HAP-1 (cell line): ENCODE measurements at regions not wholly inside any gene's neighbourhood (a gene's known extent, or its start where the extent isn't known, plus 50 kb on each side); places are given as distances from the start of the nearest gene placed in this dataset.
"Not testable (repeated sequence)": the region's sequence is repeated elsewhere in the genome, so short reads cannot be mapped to it uniquely, and the experiment has no call there.

Experiments
- DNase-seq, 2 experiments: peaks; one replicate each; pipeline ENCODE4 v3.0.0-alpha.2; 2016 to 2020; ENCODE audit warnings: low spot score in 2 of 2
- H3K27me3 ChIP-seq: fragments of 250-450 bp; sonication (Bioruptor Pico); 2 replicates; pipeline ENCODE4 v1.5.1; 2020; ENCODE audit warnings: low read depth, mild to moderate bottlenecking, moderate library complexity
- H3K36me3 ChIP-seq: fragments of 250-450 bp; sonication (Bioruptor Pico); replicated peaks from 2 replicates; pipeline ENCODE4 v1.5.1; 2020; ENCODE audit warnings: mild to moderate bottlenecking
- H3K4me1 ChIP-seq: fragments of 250-450 bp; sonication (Bioruptor Pico); 2 replicates; pipeline ENCODE4 v1.5.1; 2020; ENCODE audit warnings: mild to moderate bottlenecking
- H3K4me3 ChIP-seq: fragments of 250-450 bp; sonication (Bioruptor Pico); 2 replicates; pipeline ENCODE4 v1.5.1; 2020; ENCODE audit warnings: mild to moderate bottlenecking, moderate library complexity
- H3K9me3 ChIP-seq: fragments of 250-450 bp; sonication (Bioruptor Pico); 2 replicates; pipeline ENCODE4 v1.5.1; 2020; ENCODE audit warnings: mild to moderate bottlenecking, moderate library complexity
- in situ Hi-C: fragments of 300-500 bp; cut with MboI; formaldehyde crosslinking; loops from 3 replicates; pipeline ENCODE4 v1.14.3; 2020; ENCODE audit warnings: low sequenced_read_pairs, inconsistent platforms, mixed read lengths

GRCh38 chr5:179472174-179472573, 78.2 kb upstream of the RUFY1 start:
- H3K27me3 ChIP-seq: no peaks in the 10 kb centered on the region
- in situ Hi-C loops: no loop called here
- no peaks in the 10 kb centered on the region for H3K9me3 ChIP-seq
- no peak for DNase-seq
- no peaks in the 10 kb centered on the region for H3K4me1 ChIP-seq
- no peak overlapping the region for H3K4me3 ChIP-seq
- no peaks in the 10 kb centered on the region for H3K36me3 ChIP-seq

GRCh38 chr5:179470201-179470600, 80.2 kb upstream of the RUFY1 start:
- no peaks in the 10 kb centered on the region for H3K27me3 ChIP-seq
- in situ Hi-C loops: no loop called here
- H3K4me1 ChIP-seq: no peaks in the 10 kb centered on the region
- no peak for DNase-seq
- H3K36me3 ChIP-seq: no peaks in the 10 kb centered on the region
- H3K4me3 ChIP-seq: no peak overlapping the region
- no peaks in the 10 kb centered on the region for H3K9me3 ChIP-seq

- DNase-seq: no peak
- in situ Hi-C loops: no loop called here
- no peaks in the 10 kb centered on the region for H3K36me3 ChIP-seq
- H3K4me3 ChIP-seq: no peak overlapping the region
- H3K4me1 ChIP-seq: no peaks in the 10 kb centered on the region
- H3K9me3 ChIP-seq: no peaks in the 10 kb centered on the region
- no peaks in the 10 kb centered on the region for H3K27me3 ChIP-seq
Measured at GRCh38 chr5:179468696-179469095, 81.7 kb upstream of the RUFY1 start.

- Histone ChIP-seq H3K4me1 (no peaks in the 10 kb centered on the region), H3K9me3 (no peaks in the 10 kb centered on the region), H3K27me3 (no peaks in the 10 kb centered on the region), H3K36me3 (no peaks in the 10 kb centered on the region), H3K4me3 (no peak overlapping the region)
- DNase-seq: no peak
- in situ Hi-C loops: no loop called here
Measured at GRCh38 chr5:179467441-179467840, 82.9 kb upstream of the RUFY1 start.

DNA sequence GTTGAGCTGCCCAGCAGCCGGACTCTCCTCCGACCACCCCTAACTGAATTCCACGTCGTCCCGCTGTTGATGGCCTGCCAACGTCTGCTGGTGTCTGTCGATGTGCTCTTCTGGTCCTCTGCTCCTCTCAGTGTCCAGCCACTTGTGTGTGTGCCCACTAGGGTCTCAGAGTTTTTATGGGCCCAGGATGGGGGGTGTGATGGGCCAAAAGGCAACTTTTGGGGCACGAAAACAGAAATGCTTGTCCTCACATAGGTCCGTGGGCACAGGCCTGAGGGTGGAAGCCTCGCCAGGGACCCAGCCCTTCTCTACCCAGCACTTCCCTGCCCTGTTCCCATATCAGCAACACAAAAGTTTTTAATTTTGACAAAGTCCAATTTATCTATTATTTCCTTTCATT, 85.7 kb upstream of the RUFY1 start:
- H3K4me3 ChIP-seq: no peak overlapping the region
- DNase-seq: no peak
- no peaks in the 10 kb centered on the region for H3K9me3 ChIP-seq
- no peaks in the 10 kb centered on the region for H3K27me3 ChIP-seq
- in situ Hi-C loops: no loop called here
- no peaks in the 10 kb centered on the region for H3K4me1 ChIP-seq
- no peaks in the 10 kb centered on the region for H3K36me3 ChIP-seq

DNA sequence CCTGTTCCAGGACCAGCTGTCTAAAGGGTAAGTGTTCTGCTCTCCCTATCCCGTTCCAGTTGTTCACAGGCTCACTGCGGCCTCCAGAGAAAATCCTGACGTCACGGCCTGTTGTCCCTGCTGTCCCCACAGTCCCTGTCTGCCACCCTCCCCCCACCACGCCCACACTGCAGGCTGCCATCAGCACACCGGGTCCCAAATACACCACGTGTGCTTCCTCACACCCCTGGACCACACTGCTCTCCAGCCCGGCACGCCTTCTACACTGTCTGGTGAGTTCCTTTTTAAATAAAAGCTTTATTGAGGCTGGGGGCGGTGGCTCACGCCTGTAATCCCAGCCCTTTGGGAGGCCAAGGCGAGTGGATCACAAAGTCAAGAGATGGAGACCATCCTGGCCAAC, 88.3 kb upstream of the RUFY1 start:
- no peak overlapping the region for H3K4me3 ChIP-seq
- no peaks in the 10 kb centered on the region for H3K4me1 ChIP-seq
- H3K9me3 ChIP-seq: no peaks in the 10 kb centered on the region
- DNase-seq: no peak
- no peaks in the 10 kb centered on the region for H3K27me3 ChIP-seq
- in situ Hi-C loops: no loop called here
- H3K36me3 ChIP-seq: no peaks in the 10 kb centered on the region

- H3K27me3 ChIP-seq: no peaks in the 10 kb centered on the region
- no peak overlapping the region for H3K4me3 ChIP-seq
- DNase-seq: no peak
- no peaks in the 10 kb centered on the region for H3K36me3 ChIP-seq
- H3K4me1 ChIP-seq: no peaks in the 10 kb centered on the region
- in situ Hi-C loops: no loop called here
- no peaks in the 10 kb centered on the region for H3K9me3 ChIP-seq
Measured at GRCh38 chr5:179461576-179461975, 88.8 kb upstream of the RUFY1 start.

DNA sequence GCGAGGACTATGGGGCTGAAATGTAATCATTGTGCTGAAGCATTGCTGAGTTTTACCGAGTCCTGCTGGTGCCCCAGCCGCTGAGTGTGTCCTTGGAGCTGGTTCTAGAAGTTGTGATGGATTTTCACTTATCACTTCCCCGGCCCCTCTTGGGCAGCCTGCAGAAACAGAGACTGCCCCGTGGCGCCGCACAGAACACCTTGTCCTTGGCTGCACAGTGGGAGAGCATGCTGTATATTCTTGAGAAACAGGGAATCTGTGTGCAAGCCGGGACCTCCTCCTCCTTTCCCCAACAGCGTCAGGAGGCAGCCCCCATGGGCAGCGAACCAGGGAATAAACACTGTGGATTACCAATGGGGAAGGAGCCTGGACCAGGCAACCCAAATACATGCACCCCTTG, 90.6 kb upstream of the RUFY1 start:
- no peaks in the 10 kb centered on the region for H3K27me3 ChIP-seq
- H3K4me1 ChIP-seq: no peaks in the 10 kb centered on the region
- DNase-seq: no peak
- in situ Hi-C loops: no loop called here
- no peaks in the 10 kb centered on the region for H3K9me3 ChIP-seq
- no peaks in the 10 kb centered on the region for H3K36me3 ChIP-seq
- H3K4me3 ChIP-seq: no peak overlapping the region

DNA sequence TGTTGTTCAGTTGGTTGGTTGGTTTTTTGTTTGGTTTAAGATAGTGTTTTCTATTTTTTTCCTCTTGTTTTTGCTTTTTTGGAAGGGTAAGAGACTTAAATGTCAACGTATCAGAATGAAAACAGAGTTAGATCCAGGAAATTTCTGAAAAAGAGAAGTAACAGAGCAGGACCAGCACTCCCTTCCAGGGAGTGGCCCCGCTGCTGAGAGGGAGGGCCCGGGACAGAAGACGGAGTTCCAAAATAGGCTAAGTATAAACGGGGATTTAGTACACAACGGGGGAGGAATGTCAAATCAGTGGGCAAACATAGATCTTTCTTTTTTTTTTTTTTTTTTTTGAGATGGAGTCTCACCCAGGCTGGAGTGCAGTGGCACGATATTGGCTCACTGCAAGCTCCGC, 92.7 kb upstream of the RUFY1 start:
- no peaks in the 10 kb centered on the region for H3K4me1 ChIP-seq
- no peaks in the 10 kb centered on the region for H3K27me3 ChIP-seq
- no peak overlapping the region for H3K4me3 ChIP-seq
- in situ Hi-C loops: no loop called here
- no peaks in the 10 kb centered on the region for H3K36me3 ChIP-seq
- DNase-seq: no peak
- H3K9me3 ChIP-seq: no peaks in the 10 kb centered on the region

DNA sequence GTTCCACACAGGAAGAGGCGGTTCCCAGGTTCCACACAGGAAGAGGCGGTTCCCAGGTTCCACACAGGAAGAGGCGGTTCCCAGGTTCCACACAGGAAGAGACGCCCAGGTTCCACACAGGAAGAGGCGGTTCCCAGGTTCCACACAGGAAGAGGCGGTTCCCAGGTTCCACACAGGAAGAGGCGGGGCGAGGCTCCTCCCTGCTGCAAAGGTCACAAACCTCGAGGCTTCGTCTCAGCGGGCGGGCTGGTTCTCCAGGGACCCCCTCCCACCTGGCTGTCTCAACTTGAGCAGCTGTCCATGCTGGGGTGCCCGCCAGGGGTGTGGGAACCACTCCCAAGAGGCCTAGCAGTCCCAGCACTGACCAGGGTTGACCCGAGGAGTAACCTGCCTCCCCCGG, 94.3 kb upstream of the RUFY1 start:
- DNase-seq, H3K27me3 ChIP-seq, in situ Hi-C loops, H3K36me3 ChIP-seq, H3K9me3 ChIP-seq, H3K4me3 ChIP-seq, H3K4me1 ChIP-seq: not testable (repeated sequence)

GRCh38 chr5:179455320-179455719, 95.0 kb upstream of the RUFY1 start:
- no peak for DNase-seq
- H3K36me3 ChIP-seq: no peaks in the 10 kb centered on the region
- no peak overlapping the region for H3K4me3 ChIP-seq
- H3K27me3 ChIP-seq: no peaks in the 10 kb centered on the region
- in situ Hi-C loops: no loop called here
- H3K9me3 ChIP-seq: no peaks in the 10 kb centered on the region
- no peaks in the 10 kb centered on the region for H3K4me1 ChIP-seq

GRCh38 chr5:179454356-179454755, 96.0 kb upstream of the RUFY1 start:
- DNase-seq: no peak
- H3K9me3 ChIP-seq: no peaks in the 10 kb centered on the region
- in situ Hi-C loops: no loop called here

GRCh38 chr5:179453616-179454015, 96.7 kb upstream of the RUFY1 start:
- Histone ChIP-seq H3K27me3 (no peaks in the 10 kb centered on the region), H3K4me1 (no peaks in the 10 kb centered on the region), H3K36me3 (no peaks in the 10 kb centered on the region), H3K9me3 (no peaks in the 10 kb centered on the region), H3K4me3 (no peak overlapping the region)
- in situ Hi-C loops: no loop called here
- no peak for DNase-seq

More at GRCh38 chr5:179454356-179454755, 96.0 kb upstream of the RUFY1 start:
- Histone ChIP-seq H3K4me3 (no peak overlapping the region), H3K4me1 (no peaks in the 10 kb centered on the region), H3K27me3 (no peaks in the 10 kb centered on the region), H3K36me3 (no peaks in the 10 kb centered on the region)

DNA sequence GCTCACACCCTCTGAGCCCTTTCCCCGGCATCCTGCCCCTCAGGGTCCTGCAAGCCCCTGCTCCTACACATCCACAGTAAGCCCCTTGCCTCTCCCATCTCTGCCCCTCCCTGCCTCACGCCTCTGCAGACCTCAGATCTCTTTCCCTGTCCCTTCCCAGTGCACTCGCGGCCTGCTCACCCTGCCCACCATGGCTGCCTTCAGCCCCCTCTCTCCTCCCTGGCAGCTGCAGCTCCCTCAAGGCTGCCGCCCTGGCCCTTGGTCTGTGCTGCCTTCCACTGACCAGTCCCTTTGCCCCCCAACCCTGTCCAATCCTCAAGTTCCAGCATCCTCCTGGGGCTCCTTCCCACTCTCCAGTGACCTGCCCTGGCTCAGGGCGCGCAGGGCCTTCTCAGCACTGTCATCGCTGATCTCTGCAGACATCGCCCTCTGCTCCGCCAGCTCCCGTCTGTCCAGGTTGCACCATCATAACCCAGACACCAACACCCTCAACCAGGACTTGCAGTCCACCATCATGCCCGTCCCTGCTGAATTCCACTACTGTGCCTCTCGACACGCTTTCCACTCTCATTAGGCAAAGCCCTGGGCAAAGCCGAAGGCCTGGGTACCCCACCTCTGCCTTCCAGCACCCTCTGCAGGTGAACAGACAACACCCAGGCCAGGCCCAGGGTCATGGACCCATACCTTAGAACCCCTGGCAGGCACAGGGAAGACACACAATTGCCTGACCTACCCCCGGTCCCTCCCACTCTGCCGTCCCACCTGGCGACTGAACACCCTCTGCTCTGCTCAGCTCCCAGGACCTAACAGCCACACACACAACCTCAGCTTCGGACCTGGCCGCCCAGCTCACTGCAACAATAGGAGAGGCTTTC, 97.8 kb upstream of the RUFY1 start:
- Histone ChIP-seq H3K36me3 (no peaks in the 10 kb centered on the region), H3K27me3 (no peaks in the 10 kb centered on the region), H3K4me3 (no peak overlapping the region), H3K9me3 (no peaks in the 10 kb centered on the region), H3K4me1 (no peaks in the 10 kb centered on the region)
- DNase-seq: no peak
- in situ Hi-C loops: no loop called here

DNA sequence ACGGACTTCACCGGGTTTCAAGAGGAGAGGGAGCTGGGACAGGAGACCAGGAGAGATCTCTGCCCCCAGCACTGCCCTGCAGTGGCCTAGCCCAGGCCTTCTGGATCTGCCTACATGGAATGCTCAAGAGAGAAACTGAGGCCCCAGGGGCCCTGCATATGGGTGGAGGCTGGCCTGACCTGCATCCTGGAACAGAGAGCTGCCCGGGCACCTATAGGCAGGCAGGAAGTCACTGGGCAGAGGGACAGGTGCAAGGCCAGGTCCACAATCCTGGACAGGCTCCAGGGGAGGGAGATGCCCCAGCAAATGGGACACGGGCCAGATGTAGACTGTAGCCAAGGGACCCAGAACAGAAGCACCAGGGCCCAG, 98.5 kb upstream of the RUFY1 start:
- no peaks in the 10 kb centered on the region for H3K4me1 ChIP-seq
- no peak for DNase-seq
- in situ Hi-C loops: no loop called here
- H3K27me3 ChIP-seq: no peaks in the 10 kb centered on the region
- H3K4me3 ChIP-seq: no peak overlapping the region
- no peaks in the 10 kb centered on the region for H3K9me3 ChIP-seq
- no peaks in the 10 kb centered on the region for H3K36me3 ChIP-seq
